Jurkat, Clone E6-1 (cell line): ENCODE measurements at regions not wholly inside any gene's neighbourhood (a gene's known extent, or its start where the extent isn't known, plus 50 kb on each side); places are given as distances from the start of the nearest gene placed in this dataset.
A peak's percentile ranks its signal among the peaks of the same experiment; 100 is the strongest.

Source experiments
- DNase-seq: peaks from one replicate; pipeline ENCODE4 v3.0.0-alpha.2; 2011; ENCODE audit warnings: low read depth, low spot score
- H3K4me3 ChIP-seq: 2 replicates; pipeline ENCODE4 v1.5.1; 2011; ENCODE audit warnings: mild to moderate bottlenecking, low read length, control low read depth, moderate library complexity

DNA sequence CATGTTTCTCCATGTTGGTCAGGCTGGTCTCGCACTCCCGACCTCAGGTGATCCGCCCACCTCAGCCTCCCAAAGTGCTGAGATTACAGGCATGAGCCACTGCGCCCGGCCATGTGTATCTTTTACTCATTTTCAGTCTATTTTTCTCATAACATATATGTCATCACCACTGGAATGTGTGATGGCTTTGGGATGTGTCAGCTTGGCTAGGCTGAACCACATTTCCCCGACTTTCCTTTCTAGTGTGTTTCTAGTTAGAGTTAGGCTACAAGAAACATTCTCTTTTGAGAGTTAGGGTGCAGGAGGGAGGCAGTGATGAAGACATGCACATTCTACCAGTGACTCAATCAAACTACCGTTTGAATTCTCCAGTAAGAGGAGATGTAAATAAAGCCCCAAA, 444.9 kb upstream of the THBS1 start:
- DNase-seq: no peak
- H3K4me3 ChIP-seq: no peak overlapping the region

GRCh38 chr15:39139431-39140059, 441.3 kb upstream of the THBS1 start:
- no peak overlapping the region for H3K4me3 ChIP-seq
- no peak for DNase-seq

DNA sequence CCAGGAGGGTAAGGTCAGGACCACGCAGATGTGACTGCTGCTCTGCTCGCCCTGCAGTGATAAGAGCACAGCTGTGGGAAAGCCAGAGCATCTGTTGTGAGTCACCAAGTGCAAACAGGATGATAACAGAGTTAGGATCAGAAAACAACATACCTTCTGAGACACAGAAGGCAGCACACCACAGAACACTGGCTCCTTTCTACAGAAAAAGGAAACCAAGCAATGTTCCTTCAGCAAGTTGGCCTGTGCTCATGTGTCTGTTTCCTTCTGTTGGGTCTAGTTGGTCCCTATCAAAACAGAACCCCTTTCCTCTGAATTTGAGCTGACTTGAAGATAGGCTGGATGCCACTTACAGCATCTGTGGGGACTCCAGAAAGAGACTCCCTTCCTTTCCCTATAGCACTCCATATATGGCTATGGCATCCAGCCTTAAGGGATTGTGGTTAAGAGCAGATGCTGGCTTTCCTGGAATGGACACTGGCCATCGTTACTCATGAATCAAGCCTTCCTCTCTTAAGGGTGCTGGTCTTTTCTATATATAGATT, 440.7 kb upstream of the THBS1 start:
- H3K4me3 ChIP-seq: no peak overlapping the region
- DNase-seq: peak; percentile 62

- H3K4me3 ChIP-seq: no peak overlapping the region
- peak; percentile 6 for DNase-seq
Observed at GRCh38 chr15:39142500-39142899, 438.4 kb upstream of the THBS1 start.

- no peak for DNase-seq
- H3K4me3 ChIP-seq: no peak overlapping the region
Observed at GRCh38 chr15:39143479-39143878, 437.4 kb upstream of the THBS1 start.

DNA sequence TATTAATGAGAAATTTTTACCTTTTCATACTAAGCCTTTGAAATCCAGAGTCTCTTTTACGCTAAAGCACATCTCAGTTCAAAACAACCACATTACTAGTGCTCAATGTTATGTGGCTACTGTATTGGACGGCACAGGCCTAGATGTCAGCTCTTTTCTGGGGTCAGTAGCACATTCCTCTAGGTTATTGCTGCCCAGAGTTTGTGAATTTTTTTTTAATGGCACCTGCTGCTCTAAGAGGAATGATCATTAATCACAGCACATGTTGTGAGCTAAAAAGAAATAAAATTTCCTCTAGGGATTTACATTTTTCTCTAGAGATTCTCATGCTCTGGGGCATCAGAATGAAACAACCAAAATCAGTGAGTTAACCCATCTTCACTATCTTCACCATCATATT, 436.8 kb upstream of the THBS1 start:
- H3K4me3 ChIP-seq: no peak overlapping the region
- no peak for DNase-seq

GRCh38 chr15:39144613-39145499, 436.0 kb upstream of the THBS1 start:
- H3K4me3 ChIP-seq: no peak overlapping the region
- no peak for DNase-seq

GRCh38 chr15:39145854-39146625, 434.8 kb upstream of the THBS1 start:
- DNase-seq: no peak
- no peak overlapping the region for H3K4me3 ChIP-seq

GRCh38 chr15:39149636-39150150, 431.2 kb upstream of the THBS1 start:
- no peak overlapping the region for H3K4me3 ChIP-seq
- no peak for DNase-seq

GRCh38 chr15:39151545-39151944, 429.3 kb upstream of the THBS1 start:
- no peak overlapping the region for H3K4me3 ChIP-seq
- no peak for DNase-seq

GRCh38 chr15:39153058-39153714, 427.7 kb upstream of the THBS1 start:
- no peak for DNase-seq

DNA sequence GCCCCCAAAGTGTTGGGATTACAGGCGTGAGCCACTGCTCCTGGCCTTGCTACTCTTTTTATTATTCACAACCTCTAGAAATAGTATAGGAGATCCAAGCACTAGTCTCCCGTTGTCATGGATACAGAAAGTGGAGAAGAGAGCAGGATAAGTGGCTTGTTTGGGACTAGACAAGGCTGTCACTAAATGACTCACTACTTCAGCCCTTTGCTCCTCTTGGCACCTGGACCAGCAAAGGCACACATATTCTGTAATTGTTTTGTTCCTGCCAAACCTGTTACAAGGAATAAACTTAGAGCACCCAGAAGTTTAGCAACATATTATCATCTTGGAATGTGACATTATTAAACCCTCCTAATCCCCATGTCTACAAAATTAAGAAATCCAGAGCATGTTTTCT, 427.2 kb upstream of the THBS1 start:
- no peak overlapping the region for H3K4me3 ChIP-seq
- DNase-seq: no peak

More at GRCh38 chr15:39153058-39153714, 427.7 kb upstream of the THBS1 start:
- H3K4me3 ChIP-seq: no peak overlapping the region

DNA sequence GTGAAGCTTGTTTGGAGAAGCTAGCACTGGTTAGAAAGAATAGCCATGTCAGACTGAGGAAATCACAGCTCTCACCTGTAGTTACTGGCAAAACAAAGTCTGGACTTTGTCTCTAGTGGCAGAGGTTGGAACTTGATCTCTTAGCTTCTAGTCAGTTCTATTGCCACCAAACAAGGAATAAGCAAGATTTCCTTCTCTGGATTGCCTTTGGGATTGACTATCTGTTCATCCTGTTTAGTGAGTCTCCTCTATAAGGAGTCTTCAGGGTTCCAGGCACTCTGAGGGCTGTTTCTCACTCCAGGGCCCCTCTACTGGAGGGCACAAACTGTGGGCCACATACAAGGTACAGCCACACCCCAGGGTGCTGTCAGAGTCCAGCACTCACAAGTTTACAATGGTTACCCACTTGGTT, 426.6 kb upstream of the THBS1 start:
- DNase-seq: no peak
- H3K4me3 ChIP-seq: no peak overlapping the region

DNA sequence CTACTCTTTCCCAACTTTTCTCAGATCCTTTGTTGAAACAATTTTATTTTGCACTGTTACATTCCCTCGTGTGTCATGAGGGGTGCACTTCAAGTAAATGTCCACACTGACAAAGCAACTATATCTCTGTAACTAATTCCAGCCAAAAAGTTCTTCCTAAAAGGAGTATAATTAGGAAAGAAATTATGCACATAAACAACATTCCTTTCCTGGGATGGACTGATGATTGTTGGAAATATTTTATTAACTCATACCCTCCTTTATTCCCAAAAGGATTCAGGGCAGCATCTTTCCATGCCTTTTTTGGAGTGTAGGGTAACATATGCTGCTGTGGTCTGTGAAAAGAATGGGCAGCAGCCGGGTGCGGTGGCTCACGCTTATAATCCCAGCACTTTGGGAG, 426.1 kb upstream of the THBS1 start:
- DNase-seq: no peak
- H3K4me3 ChIP-seq: no peak overlapping the region

- no peak for DNase-seq
- H3K4me3 ChIP-seq: no peak overlapping the region
Observed at GRCh38 chr15:39156166-39156565, 424.7 kb upstream of the THBS1 start.

DNA sequence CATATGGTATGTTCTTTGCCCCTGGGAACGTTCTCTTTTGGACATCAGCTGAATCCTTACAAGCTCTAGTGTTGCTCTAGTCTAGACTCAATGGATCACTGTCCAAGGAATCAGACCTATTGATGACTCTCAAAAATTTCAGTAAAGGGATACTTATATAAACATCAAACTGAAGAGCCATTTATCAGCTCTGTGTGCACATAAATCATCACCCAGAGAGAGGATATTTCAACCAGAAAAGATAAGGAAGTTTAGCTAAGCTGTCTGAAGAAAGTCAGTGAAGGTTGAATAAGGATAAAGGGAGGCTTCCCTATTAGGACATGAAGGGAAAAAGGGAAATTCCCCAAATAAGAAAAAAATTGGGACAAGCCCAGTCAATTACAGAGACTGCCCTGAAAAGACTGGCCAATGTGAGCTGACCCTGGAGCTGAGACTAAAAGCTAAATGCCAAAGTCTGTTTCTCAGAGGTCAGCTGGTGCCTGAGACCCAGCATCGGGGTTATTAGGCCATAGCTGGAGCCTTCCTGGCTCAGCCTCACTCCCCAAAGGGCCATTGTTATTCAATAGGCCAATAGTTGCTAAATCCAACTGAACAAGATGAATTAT, 424.1 kb upstream of the THBS1 start:
- H3K4me3 ChIP-seq: no peak overlapping the region
- DNase-seq: no peak

- no peak for DNase-seq
- H3K4me3 ChIP-seq: no peak overlapping the region
Observed at GRCh38 chr15:39157882-39158281, 423.0 kb upstream of the THBS1 start.

DNA sequence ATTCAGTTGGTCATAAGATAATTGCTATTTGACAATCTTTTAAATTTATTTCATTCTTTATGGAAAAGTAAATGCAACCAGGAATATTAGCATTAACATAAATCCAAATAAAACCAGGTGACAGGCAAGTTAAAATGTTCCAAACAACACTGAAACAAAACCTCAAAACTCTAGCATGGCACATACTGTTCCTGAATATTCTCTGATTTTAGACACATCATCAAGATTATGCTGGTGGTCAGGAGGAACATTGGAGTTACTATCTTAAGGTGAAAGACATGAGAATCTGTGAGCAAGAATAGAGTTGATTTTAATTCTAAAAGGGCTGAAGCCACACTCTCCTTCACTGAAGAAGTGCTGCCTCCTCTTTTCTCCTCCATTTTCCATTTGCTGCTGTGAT, 421.0 kb upstream of the THBS1 start:
- no peak for DNase-seq
- H3K4me3 ChIP-seq: no peak overlapping the region

DNA sequence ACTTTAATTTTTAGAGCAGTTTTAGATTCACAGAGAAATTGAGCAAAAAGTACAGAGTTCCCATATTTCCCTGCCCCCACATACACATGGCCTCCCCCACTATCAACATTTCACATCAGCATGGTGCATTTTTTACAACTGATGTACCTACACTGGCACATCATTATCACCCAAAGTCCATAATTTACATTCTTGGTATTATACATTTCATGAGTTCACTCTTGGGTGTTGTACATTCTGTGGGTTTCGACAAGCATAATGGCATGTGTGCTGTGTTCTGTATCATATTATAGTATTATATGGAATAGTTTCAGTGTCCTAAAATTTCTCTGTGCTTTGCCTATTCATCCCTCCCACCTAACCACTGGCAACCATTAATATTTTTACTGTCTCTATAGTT, 419.8 kb upstream of the THBS1 start:
- DNase-seq: no peak
- no peak overlapping the region for H3K4me3 ChIP-seq
